ENCODE measurements at regions not wholly inside any gene's neighbourhood (a gene's known extent, or its start where the extent isn't known, plus 50 kb on each side); places are given as distances from the start of the nearest gene placed in this dataset.

GRCh38 chr6:102417368-102417998 lies 1024.0 kb downstream of the GRIK2 start:
- Histone ChIP-seq H3K4me1 (ENCODE audit: low read depth) (no peaks in the 10 kb centered on the region), H3K4me3 (no peak overlapping the region), H3K9me3 (ENCODE audit: low read depth) (no peaks in the 10 kb centered on the region), H3K36me3 (no peaks in the 10 kb centered on the region), H3K27ac (no peak overlapping the region), H3K27me3 (no peaks in the 10 kb centered on the region)
- no peak for TF ChIP-seq CTCF (IDR thresholded peaks at IDR 0.05; ENCODE audit: low read depth, low read length)
- no peak for DNase-seq (ENCODE audit: low read depth in 1 of 2, low spot score in 1 of 2)

- Histone ChIP-seq H3K4me1 (ENCODE audit: low read depth) (no peaks in the 10 kb centered on the region), H3K4me3 (no peak overlapping the region), H3K27me3 (no peaks in the 10 kb centered on the region), H3K27ac (no peak overlapping the region), H3K9me3 (ENCODE audit: low read depth) (no peaks in the 10 kb centered on the region), H3K36me3 (no peaks in the 10 kb centered on the region)
- no peak for TF ChIP-seq CTCF (IDR thresholded peaks at IDR 0.05; ENCODE audit: low read depth, low read length)
- DNase-seq (ENCODE audit: low read depth in 1 of 2, low spot score in 1 of 2): no peak
These were observed 1022.4 kb downstream of the GRIK2 start for GRCh38 chr6:102415891-102416290.

- no peaks in the 10 kb centered on the region for H3K9me3 ChIP-seq (ENCODE audit: low read depth)
- DNase-seq (ENCODE audit: low read depth in 1 of 2, low spot score in 1 of 2): no peak
- no peaks in the 10 kb centered on the region for H3K36me3 ChIP-seq
- TF ChIP-seq CTCF (IDR thresholded peaks at IDR 0.05; ENCODE audit: low read depth, low read length): no peak
- no peak overlapping the region for H3K4me3 ChIP-seq
- H3K4me1 ChIP-seq (ENCODE audit: low read depth): no peaks in the 10 kb centered on the region
- no peaks in the 10 kb centered on the region for H3K27me3 ChIP-seq
- no peak overlapping the region for H3K27ac ChIP-seq
These were observed 1018.3 kb downstream of the GRIK2 start for GRCh38 chr6:102411796-102412195.

GRCh38 chr6:102407886-102408741 lies 1014.6 kb downstream of the GRIK2 start:
- H3K27ac ChIP-seq: no peak overlapping the region
- TF ChIP-seq CTCF (IDR thresholded peaks at IDR 0.05; ENCODE audit: low read depth, low read length): no peak

GRCh38 chr6:102405860-102406259 lies 1012.4 kb downstream of the GRIK2 start:
- no peak for TF ChIP-seq CTCF (IDR thresholded peaks at IDR 0.05; ENCODE audit: low read depth, low read length)
- Histone ChIP-seq H3K27me3 (no peaks in the 10 kb centered on the region), H3K9me3 (ENCODE audit: low read depth) (no peaks in the 10 kb centered on the region), H3K4me3 (no peak overlapping the region), H3K4me1 (ENCODE audit: low read depth) (no peaks in the 10 kb centered on the region), H3K36me3 (no peaks in the 10 kb centered on the region), H3K27ac (no peak overlapping the region)
- no peak for DNase-seq (ENCODE audit: low read depth in 1 of 2, low spot score in 1 of 2)

More at GRCh38 chr6:102407886-102408741, 1014.6 kb downstream of the GRIK2 start:
- no peaks in the 10 kb centered on the region for H3K4me1 ChIP-seq (ENCODE audit: low read depth)
- H3K9me3 ChIP-seq (ENCODE audit: low read depth): no peaks in the 10 kb centered on the region
- H3K36me3 ChIP-seq: no peaks in the 10 kb centered on the region
- H3K4me3 ChIP-seq: no peak overlapping the region
- H3K27me3 ChIP-seq: no peaks in the 10 kb centered on the region
- no peak for DNase-seq (ENCODE audit: low read depth in 1 of 2, low spot score in 1 of 2)
